NCI-H2196 treated with DMSO at 0.1 percent for 48 hours (cell line): ENCODE measurements at regions not wholly inside any gene's neighbourhood (a gene's known extent, or its start where the extent isn't known, plus 50 kb on each side); places are given as distances from the start of the nearest gene placed in this dataset.

Experiments used
- DNase-seq: peaks from one replicate; lab custom pipeline; 2025; ENCODE audit not compliant: unreplicated experiment; lab: John Stamatoyannopoulos, UW

- no peak for DNase-seq
Measured at GRCh38 chr13:61833228-61833627, 417.6 kb upstream of the PCDH20 start.

- DNase-seq, result no peak
Measured at GRCh38 chr13:61831026-61831425, 415.4 kb upstream of the PCDH20 start.

GRCh38 chr13:61830475-61830874 is 414.8 kb upstream of the PCDH20 start:
- DNase-seq, result no peak

- no peak for DNase-seq
Measured at GRCh38 chr13:61824168-61824567, 408.5 kb upstream of the PCDH20 start.

GRCh38 chr13:61812286-61812685 is 396.6 kb upstream of the PCDH20 start:
- DNase-seq, result no peak

- no peak for DNase-seq
Measured at GRCh38 chr13:61810065-61810464, 394.4 kb upstream of the PCDH20 start.

GRCh38 chr13:61797397-61797796 is 381.7 kb upstream of the PCDH20 start:
- DNase-seq, result no peak

- no peak for DNase-seq
Measured at GRCh38 chr13:61795580-61795979, 379.9 kb upstream of the PCDH20 start.

GRCh38 chr13:61779456-61779855 is 363.8 kb upstream of the PCDH20 start:
- DNase-seq, result no peak

GRCh38 chr13:61778531-61778930 is 362.9 kb upstream of the PCDH20 start:
- no peak for DNase-seq

- DNase-seq, result no peak
Measured at GRCh38 chr13:61777899-61778298, 362.2 kb upstream of the PCDH20 start.

GRCh38 chr13:61777271-61777670 is 361.6 kb upstream of the PCDH20 start:
- no peak for DNase-seq

- no peak for DNase-seq
Measured at GRCh38 chr13:61774903-61775302, 359.3 kb upstream of the PCDH20 start.

GRCh38 chr13:61770681-61771080 is 355.0 kb upstream of the PCDH20 start:
- DNase-seq, result no peak

- DNase-seq, result no peak
Measured at GRCh38 chr13:61768175-61768574, 352.5 kb upstream of the PCDH20 start.

GRCh38 chr13:61766667-61767058 is 351.0 kb upstream of the PCDH20 start:
- DNase-seq, result no peak

- no peak for DNase-seq
Measured at GRCh38 chr13:61765940-61766666, 350.5 kb upstream of the PCDH20 start.

GRCh38 chr13:61765181-61765742 is 349.6 kb upstream of the PCDH20 start:
- DNase-seq, result no peak

GRCh38 chr13:61761690-61762089 is 346.0 kb upstream of the PCDH20 start:
- no peak for DNase-seq

- DNase-seq, result no peak
Measured at GRCh38 chr13:61760102-61760501, 344.5 kb upstream of the PCDH20 start.

GRCh38 chr13:61756031-61756430 is 340.4 kb upstream of the PCDH20 start:
- DNase-seq, result no peak

GRCh38 chr13:61751039-61751438 is 335.4 kb upstream of the PCDH20 start:
- DNase-seq, result no peak

- DNase-seq, result no peak
Measured at GRCh38 chr13:61738236-61738750, 322.6 kb upstream of the PCDH20 start.
